Duodenal mucosa (tissue), 2 donors: ENCODE measurements at regions not wholly inside any gene's neighbourhood (a gene's known extent, or its start where the extent isn't known, plus 50 kb on each side); places are given as distances from the start of the nearest gene placed in this dataset.

ENCODE experiments used
- H3K27ac ChIP-seq: one replicate; pipeline ENCODE4 v1.7.0; 2013; ENCODE audit warnings: low read depth, low read length
- H3K27me3 ChIP-seq, 2 donors: one replicate each; pipeline ENCODE4 v1.7.0; 2013; ENCODE audit warnings: low read length in 2 of 2, control low read depth in 1 of 2; ENCODE audit not compliant: insufficient read depth in 2 of 2, control insufficient read depth in 1 of 2
- H3K36me3 ChIP-seq, 2 donors: one replicate each; pipeline ENCODE4 v1.7.0; 2013; ENCODE audit warnings: low read length in 2 of 2, control low read depth in 1 of 2; ENCODE audit not compliant: insufficient read depth in 2 of 2, control insufficient read depth in 1 of 2
- H3K4me1 ChIP-seq, 2 donors: one replicate each; pipeline ENCODE4 v1.7.0; 2013; ENCODE audit warnings: low read length in 2 of 2, control low read depth in 1 of 2; ENCODE audit not compliant: insufficient read depth in 2 of 2, control insufficient read depth in 1 of 2
- H3K4me3 ChIP-seq, 2 donors: one replicate each; pipeline ENCODE4 v1.7.0; 2013; ENCODE audit warnings: low read length in 2 of 2, low read depth in 1 of 2
- H3K9ac ChIP-seq, 2 donors: one replicate each; pipeline ENCODE4 v1.7.0; 2013; ENCODE audit warnings: low read length in 2 of 2, low read depth in 1 of 2
- H3K9me3 ChIP-seq, 2 donors: one replicate each; pipeline ENCODE4 v1.7.0; 2013; ENCODE audit warnings: low read length in 2 of 2, control low read depth in 1 of 2; ENCODE audit not compliant: control insufficient read depth in 1 of 2

DNA sequence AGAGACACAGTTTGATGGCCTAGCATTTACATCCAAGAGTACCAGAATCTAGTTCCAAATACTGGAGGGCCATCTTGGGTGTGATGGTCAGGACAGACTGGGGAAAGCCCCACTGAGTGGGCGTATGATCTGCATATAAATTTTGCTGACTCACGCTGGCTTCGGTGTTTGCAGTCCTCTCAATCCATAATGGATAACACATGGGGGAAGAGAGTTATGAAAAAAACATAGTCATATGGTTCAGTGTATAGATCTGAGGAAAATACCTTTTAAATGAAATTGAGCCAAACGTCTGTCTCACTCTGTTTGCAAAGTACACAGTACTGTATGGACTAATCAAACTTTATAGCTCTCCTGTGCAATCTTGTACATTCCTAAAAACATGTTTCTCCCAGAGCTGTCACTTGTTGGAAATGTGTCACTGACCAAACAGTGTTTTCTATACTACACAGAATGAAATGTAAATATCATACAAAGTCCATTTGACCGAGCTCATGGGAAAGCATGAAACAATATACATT, 125.3 kb upstream of the THBS1 start:
- Histone ChIP-seq H3K9ac (no peak overlapping the region), H3K4me3 (no peak overlapping the region)

DNA sequence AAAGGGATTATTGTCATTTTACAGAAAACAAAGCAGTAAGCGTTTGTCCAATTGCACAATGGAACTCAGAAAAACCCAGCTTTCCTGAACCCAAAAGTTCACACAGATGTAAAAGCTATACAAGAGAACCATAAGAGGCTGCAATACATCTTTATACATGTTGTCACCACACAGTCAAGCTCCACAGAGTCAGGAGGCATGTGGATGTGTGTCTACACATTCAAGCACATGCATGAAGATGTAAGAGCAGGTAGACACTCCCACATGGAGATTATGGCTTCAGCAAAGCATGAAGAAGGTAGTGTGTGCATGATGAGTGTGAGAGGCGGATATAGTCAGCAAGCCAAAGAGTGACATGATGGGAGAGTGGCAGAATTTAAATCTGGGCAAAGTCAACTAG, 124.7 kb upstream of the THBS1 start:
- H3K4me1 ChIP-seq = peaks cover 0 to 4% of the 10 kb centered on the region in 2 donors
- no peaks in the 10 kb centered on the region for H3K27me3 ChIP-seq
- no peak overlapping the region for H3K27ac ChIP-seq
- H3K9me3 ChIP-seq = no peaks in the 10 kb centered on the region
- no peaks in the 10 kb centered on the region for H3K36me3 ChIP-seq
- H3K4me3 ChIP-seq = no peak overlapping the region
- no peak overlapping the region for H3K9ac ChIP-seq

More for the DNA sequence above, 125.3 kb upstream of the THBS1 start:
- peaks cover 0 to 6% of the 10 kb centered on the region in 2 donors for H3K4me1 ChIP-seq
- H3K36me3 ChIP-seq = no peaks in the 10 kb centered on the region
- no peak overlapping the region for H3K27ac ChIP-seq
- no peaks in the 10 kb centered on the region for H3K27me3 ChIP-seq
- no peaks in the 10 kb centered on the region for H3K9me3 ChIP-seq

DNA sequence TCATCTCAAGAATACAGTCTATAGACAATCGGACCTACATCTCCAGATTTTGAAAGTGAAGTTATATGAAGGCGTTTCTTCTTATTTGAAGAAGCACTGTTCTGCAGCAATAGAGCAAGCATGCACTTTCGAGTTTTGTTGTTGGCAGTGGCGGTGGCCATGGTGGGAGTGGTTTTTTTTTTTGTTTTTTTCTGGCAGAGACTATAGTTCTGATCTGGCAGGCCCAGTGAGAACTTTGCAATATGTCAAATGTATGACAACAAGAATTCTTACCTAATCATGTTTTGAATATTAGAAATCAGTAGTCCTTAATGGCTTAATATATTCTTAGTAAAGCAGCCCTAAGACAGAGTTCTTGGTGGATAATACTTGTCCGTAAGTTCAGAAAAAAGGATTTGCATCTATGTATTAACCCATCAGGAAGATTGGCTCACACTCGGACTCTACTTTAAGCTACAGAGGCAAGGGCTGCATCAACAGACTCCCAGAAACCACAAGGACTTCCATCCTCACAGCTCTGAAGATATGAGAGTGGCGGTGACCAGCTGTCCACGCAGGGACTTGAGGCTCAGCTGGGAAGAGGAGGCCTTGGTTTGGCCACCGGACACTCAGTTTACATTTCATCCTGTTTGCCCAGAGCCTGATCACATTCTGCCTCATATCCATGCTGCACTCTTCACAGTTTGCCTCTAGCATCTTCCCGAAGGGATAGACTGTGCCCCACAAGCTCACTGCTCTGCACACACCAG, 124.1 kb upstream of the THBS1 start:
- no peak overlapping the region for H3K27ac ChIP-seq
- H3K4me1 ChIP-seq = no peaks in the 10 kb centered on the region
- H3K4me3 ChIP-seq = no peak overlapping the region
- H3K36me3 ChIP-seq = no peaks in the 10 kb centered on the region
- H3K9ac ChIP-seq = no peak overlapping the region
- H3K9me3 ChIP-seq = no peaks in the 10 kb centered on the region
- no peaks in the 10 kb centered on the region for H3K27me3 ChIP-seq

DNA sequence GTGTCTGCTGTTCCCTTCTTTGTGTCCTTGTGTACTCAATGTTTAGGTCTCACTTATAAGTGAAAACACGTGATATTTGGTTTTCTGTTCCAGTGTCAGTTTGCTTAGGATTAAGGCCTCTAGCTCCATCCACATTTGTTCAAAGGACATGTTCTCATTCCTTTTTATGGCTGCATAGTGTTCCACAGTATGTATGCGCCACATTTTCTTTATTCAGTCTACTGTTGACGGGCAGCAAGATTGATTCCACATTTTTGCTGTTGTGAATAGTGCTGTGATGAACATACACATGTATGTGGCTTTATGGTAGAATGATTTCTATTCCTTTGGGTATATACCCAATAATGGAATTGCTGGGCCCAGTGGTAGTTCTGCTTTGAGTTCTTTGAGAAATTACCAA, 122.7 kb upstream of the THBS1 start:
- no peaks in the 10 kb centered on the region for H3K36me3 ChIP-seq
- no peaks in the 10 kb centered on the region for H3K9me3 ChIP-seq
- H3K4me1 ChIP-seq = no peaks in the 10 kb centered on the region

DNA sequence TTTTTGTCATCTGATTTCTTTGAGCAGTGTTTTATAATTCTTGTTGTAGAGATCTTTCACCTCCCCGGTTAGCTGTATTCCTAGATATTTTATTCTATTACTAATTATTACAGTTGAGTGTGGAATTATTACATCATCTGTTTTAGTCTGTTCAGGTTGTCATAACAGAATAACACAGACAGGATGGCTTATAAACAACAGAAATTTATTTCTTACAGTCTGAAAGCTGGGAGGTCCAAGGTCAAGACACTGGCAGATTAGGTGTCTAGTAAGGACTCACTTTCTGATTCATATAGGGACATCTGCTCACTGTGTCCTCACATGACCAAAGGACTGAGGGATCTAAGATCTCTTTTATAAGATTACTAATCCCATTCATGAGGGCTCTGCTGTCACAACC, 121.3 kb upstream of the THBS1 start:
- Histone ChIP-seq H3K4me3 (no peak overlapping the region), H3K36me3 (no peaks in the 10 kb centered on the region), H3K4me1 (no peaks in the 10 kb centered on the region), H3K27ac (no peak overlapping the region), H3K27me3 (no peaks in the 10 kb centered on the region), H3K9ac (no peak overlapping the region), H3K9me3 (no peaks in the 10 kb centered on the region)

More for the DNA sequence above, 122.7 kb upstream of the THBS1 start:
- Histone ChIP-seq H3K27ac (no peak overlapping the region), H3K27me3 (no peaks in the 10 kb centered on the region), H3K9ac (no peak overlapping the region), H3K4me3 (no peak overlapping the region)

DNA sequence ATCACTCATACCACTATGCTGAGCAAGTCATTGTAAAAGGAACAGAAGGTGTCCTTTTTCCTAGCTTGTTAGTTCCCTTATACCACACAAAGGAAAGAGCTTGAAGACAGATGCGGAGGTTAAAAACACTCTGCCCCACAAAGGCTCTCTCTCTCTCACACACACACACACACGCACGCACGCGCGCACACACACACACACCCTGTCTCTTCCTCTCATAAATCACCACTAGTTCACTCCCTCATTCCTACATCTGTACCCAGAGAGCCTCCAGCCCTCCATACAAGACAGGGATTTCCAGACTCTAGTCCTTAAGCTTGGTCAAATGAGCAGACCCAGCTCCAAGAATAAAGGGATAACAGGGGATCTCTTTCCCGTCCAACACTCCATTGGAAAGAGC, 120.1 kb upstream of the THBS1 start:
- no peaks in the 10 kb centered on the region for H3K27me3 ChIP-seq
- H3K4me1 ChIP-seq = no peaks in the 10 kb centered on the region
- H3K9me3 ChIP-seq = no peaks in the 10 kb centered on the region
- H3K9ac ChIP-seq = no peak overlapping the region
- no peak overlapping the region for H3K4me3 ChIP-seq
- H3K36me3 ChIP-seq = no peaks in the 10 kb centered on the region
- H3K27ac ChIP-seq = no peak overlapping the region

DNA sequence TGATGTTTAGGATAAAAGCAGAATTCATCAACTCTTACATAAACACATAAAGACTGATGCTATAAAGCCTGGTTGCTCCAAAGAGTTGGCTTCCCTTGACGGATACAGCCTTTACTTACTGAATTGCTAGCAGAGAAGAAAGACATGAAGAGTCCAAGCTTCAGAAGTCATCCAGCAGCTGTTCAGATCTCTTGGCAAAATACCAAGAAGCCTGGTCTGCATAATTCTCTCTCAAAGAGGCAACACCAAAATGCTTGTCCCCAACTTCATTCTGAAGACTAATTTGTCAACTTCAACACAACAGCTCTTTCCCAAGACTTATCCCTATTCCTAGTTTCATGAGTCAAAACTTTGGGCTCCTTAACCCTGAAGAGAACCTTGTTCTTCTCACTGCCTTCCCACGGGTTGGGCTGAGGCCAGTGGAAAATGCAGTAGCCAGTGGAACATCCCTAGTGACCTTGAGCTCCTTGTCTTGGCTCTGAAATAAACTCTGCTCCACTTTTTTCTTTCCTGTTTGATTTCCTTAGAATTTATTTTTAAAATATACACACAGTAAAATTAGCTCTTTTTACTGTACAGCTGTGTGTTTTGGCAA, 119.2 kb upstream of the THBS1 start:
- no peaks in the 10 kb centered on the region for H3K9me3 ChIP-seq
- H3K4me3 ChIP-seq = no peak overlapping the region
- no peaks in the 10 kb centered on the region for H3K4me1 ChIP-seq
- H3K9ac ChIP-seq = no peak overlapping the region
- H3K36me3 ChIP-seq = no peaks in the 10 kb centered on the region
- H3K27me3 ChIP-seq = no peaks in the 10 kb centered on the region
- no peak overlapping the region for H3K27ac ChIP-seq

DNA sequence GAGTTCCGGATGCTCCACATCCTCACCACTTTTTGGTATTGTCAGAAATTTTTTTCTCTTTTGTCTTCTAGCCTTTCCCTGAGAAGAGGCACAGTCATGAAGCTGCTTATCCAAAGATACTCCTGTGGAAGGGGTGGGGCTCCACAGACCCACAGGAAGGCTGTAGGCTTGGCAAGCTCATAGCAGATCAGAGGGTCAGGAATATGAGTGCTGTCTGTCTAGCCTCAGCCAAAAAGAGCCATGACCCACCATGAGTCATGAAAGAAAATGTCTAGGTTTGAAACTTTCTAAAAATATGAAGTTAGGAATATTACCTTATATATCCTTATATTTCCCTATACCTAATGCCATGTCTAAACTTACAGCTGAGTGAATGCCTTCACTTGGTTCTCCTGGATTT, 118.2 kb upstream of the THBS1 start:
- H3K27ac ChIP-seq = no peak overlapping the region
- H3K9me3 ChIP-seq = no peaks in the 10 kb centered on the region
- no peaks in the 10 kb centered on the region for H3K36me3 ChIP-seq
- H3K9ac ChIP-seq = no peak overlapping the region
- H3K4me1 ChIP-seq = no peaks in the 10 kb centered on the region
- H3K27me3 ChIP-seq = no peaks in the 10 kb centered on the region
- H3K4me3 ChIP-seq = no peak overlapping the region

DNA sequence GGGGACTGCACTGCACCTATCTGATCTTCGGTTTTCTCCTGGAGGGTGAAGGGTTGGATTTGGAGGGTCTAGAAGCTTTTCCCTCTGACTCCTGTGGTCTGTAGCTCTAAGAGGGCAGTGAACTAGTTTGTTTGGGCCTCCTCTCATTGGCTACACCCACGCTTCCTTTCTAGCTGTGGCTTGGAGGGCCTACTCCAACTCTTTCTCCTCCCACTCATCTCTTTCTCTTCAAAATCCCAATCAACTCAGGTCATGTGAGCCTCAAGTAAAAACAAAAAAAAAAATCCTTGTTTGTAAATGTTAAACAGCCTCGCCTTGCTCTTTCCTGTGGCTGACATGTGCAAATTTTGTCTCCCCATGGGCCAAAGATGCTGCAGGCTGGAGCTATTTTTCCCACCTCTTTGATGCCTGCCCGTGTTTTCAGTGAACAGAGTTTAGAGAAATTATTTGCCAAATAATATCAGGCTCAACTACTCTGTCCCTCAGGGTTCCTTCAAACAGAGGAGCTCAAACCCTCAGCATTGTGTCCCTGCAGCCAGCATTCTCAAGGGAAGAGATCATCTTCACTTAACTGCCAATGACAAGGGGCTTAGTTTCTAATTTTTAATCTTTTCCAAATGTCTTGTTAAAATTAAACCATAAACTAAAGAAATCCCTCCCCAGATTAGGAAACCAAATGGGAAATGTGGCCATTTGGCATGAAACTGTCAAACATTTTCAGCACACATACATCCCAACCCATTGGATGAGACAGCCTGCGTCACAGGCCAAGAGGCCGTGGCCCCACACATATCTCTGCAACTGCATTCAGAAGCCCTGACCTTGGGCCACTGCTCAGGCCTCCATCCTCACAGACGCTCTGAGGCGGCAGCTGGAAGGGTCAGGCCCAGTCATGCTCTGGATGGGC, 114.8 kb upstream of the THBS1 start:
- Histone ChIP-seq H3K27me3 (no peaks in the 10 kb centered on the region), H3K9ac (no peak overlapping the region), H3K4me1 (peaks cover 0 to 5% of the 10 kb centered on the region in 2 donors), H3K9me3 (no peaks in the 10 kb centered on the region), H3K4me3 (no peak overlapping the region), H3K36me3 (no peaks in the 10 kb centered on the region), H3K27ac (peak overlapping the region; percentile 15)

DNA sequence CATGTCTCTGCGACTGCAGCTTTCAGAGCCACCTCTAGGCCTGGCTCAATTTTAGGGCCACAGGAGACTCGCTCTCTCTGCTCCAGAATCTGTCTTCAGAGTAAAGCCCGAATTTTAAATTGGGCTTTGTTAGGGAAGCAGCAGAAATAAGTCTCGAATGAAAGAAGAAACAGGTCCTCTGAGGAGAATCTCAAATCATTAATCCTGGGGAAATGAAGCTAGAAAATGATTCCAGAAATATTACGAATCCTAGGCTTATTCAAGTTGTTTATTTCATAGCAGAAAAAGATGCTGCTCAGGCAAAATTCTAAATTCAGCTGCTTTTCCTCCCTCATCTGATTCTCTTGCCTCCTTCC, 114.2 kb upstream of the THBS1 start:
- H3K27ac ChIP-seq = peak overlapping the region; percentile 59
- no peaks in the 10 kb centered on the region for H3K27me3 ChIP-seq
- no peaks in the 10 kb centered on the region for H3K36me3 ChIP-seq
- H3K4me3 ChIP-seq = no peak overlapping the region
- peaks cover 0 to 5% of the 10 kb centered on the region in 2 donors for H3K4me1 ChIP-seq
- H3K9me3 ChIP-seq = no peaks in the 10 kb centered on the region
- no peak overlapping the region for H3K9ac ChIP-seq
